Panc1 (cell line): ENCODE measurements at regions not wholly inside any gene's neighbourhood (a gene's known extent, or its start where the extent isn't known, plus 50 kb on each side); places are given as distances from the start of the nearest gene placed in this dataset.

Experiments
- CTCF ChIP-seq: fragments of 450-650 bp; IDR thresholded peaks from 2 replicates; pipeline ENCODE4 v1.5.1; 2017; ENCODE audit warnings: mild to moderate bottlenecking
- POLR2AphosphoS5 ChIP-seq: IDR thresholded peaks from 2 replicates; pipeline ENCODE4 v1.6.1; 2012; ENCODE audit warnings: mild to moderate bottlenecking, low read depth, low read length, moderate library complexity

GRCh38 chrX:39465467-39465866 is 632.3 kb downstream of the BCOR start:
- TF ChIP-seq POLR2AphosphoS5: no peak
- no peak for TF ChIP-seq CTCF
